Mucosa of stomach (tissue), 1 donor: ENCODE measurements at regions not wholly inside any gene's neighbourhood (a gene's known extent, or its start where the extent isn't known, plus 50 kb on each side); places are given as distances from the start of the nearest gene placed in this dataset.

Experiments
- H3K27me3 ChIP-seq: one replicate; pipeline ENCODE4 v1.7.0; 2013; ENCODE audit warnings: mild to moderate bottlenecking, low read length; ENCODE audit not compliant: control insufficient read depth, insufficient read depth
- H3K36me3 ChIP-seq: one replicate; pipeline ENCODE4 v1.7.0; 2013; ENCODE audit warnings: low read length; ENCODE audit not compliant: control insufficient read depth, insufficient read depth
- H3K4me1 ChIP-seq: one replicate; pipeline ENCODE4 v1.7.0; 2013; ENCODE audit warnings: mild to moderate bottlenecking, low read length; ENCODE audit not compliant: control insufficient read depth, insufficient read depth
- H3K4me3 ChIP-seq: one replicate; pipeline ENCODE4 v1.7.0; 2013; ENCODE audit warnings: low read length
- H3K9ac ChIP-seq: one replicate; pipeline ENCODE4 v1.7.0; 2013; ENCODE audit warnings: mild to moderate bottlenecking, low read length, moderate library complexity
- H3K9me3 ChIP-seq: one replicate; pipeline ENCODE4 v1.7.0; 2013; ENCODE audit warnings: mild to moderate bottlenecking, low read length, moderate library complexity; ENCODE audit not compliant: control insufficient read depth
- donor health status: Pancreatic carcinoma.

- Histone ChIP-seq H3K27me3 (no peaks in the 10 kb centered on the region), H3K36me3 (no peaks in the 10 kb centered on the region), H3K9me3 (no peaks in the 10 kb centered on the region), H3K4me1 (no peaks in the 10 kb centered on the region), H3K9ac (no peak overlapping the region), H3K4me3 (no peak overlapping the region)
Observed at GRCh38 chr4:189162073-189162789, 778.4 kb upstream of the FRG1 start.

GRCh38 chr4:189162888-189163287, 777.8 kb upstream of the FRG1 start:
- H3K36me3 ChIP-seq = no peaks in the 10 kb centered on the region
- no peaks in the 10 kb centered on the region for H3K4me1 ChIP-seq
- no peaks in the 10 kb centered on the region for H3K27me3 ChIP-seq
- no peak overlapping the region for H3K4me3 ChIP-seq
- H3K9ac ChIP-seq = no peak overlapping the region
- H3K9me3 ChIP-seq = no peaks in the 10 kb centered on the region

GRCh38 chr4:189176002-189176401, 764.7 kb upstream of the FRG1 start:
- H3K4me1 ChIP-seq = no peaks in the 10 kb centered on the region
- H3K27me3 ChIP-seq = no peaks in the 10 kb centered on the region
- H3K4me3 ChIP-seq = no peak overlapping the region
- no peaks in the 10 kb centered on the region for H3K9me3 ChIP-seq
- H3K9ac ChIP-seq = no peak overlapping the region
- H3K36me3 ChIP-seq = no peaks in the 10 kb centered on the region

- Histone ChIP-seq H3K27me3 (no peaks in the 10 kb centered on the region), H3K9ac (no peak overlapping the region), H3K9me3 (no peaks in the 10 kb centered on the region), H3K36me3 (no peaks in the 10 kb centered on the region), H3K4me1 (no peaks in the 10 kb centered on the region), H3K4me3 (no peak overlapping the region)
Observed at GRCh38 chr4:189177130-189177529, 763.5 kb upstream of the FRG1 start.

- H3K4me1 ChIP-seq = no peaks in the 10 kb centered on the region
- no peaks in the 10 kb centered on the region for H3K9me3 ChIP-seq
- no peak overlapping the region for H3K9ac ChIP-seq
Observed at GRCh38 chr4:189178125-189178746, 762.4 kb upstream of the FRG1 start.

GRCh38 chr4:189185810-189186432, 754.8 kb upstream of the FRG1 start:
- H3K9me3 ChIP-seq = no peaks in the 10 kb centered on the region
- H3K36me3 ChIP-seq = no peaks in the 10 kb centered on the region
- no peak overlapping the region for H3K9ac ChIP-seq
- no peaks in the 10 kb centered on the region for H3K27me3 ChIP-seq
- H3K4me1 ChIP-seq = no peaks in the 10 kb centered on the region
- no peak overlapping the region for H3K4me3 ChIP-seq

More at GRCh38 chr4:189178125-189178746, 762.4 kb upstream of the FRG1 start:
- H3K36me3 ChIP-seq = no peaks in the 10 kb centered on the region
- H3K27me3 ChIP-seq = no peaks in the 10 kb centered on the region
- H3K4me3 ChIP-seq = no peak overlapping the region

GRCh38 chr4:189187531-189188052, 753.1 kb upstream of the FRG1 start:
- Histone ChIP-seq H3K4me1 (no peaks in the 10 kb centered on the region), H3K9me3 (no peaks in the 10 kb centered on the region), H3K9ac (no peak overlapping the region), H3K4me3 (no peak overlapping the region), H3K36me3 (no peaks in the 10 kb centered on the region), H3K27me3 (no peaks in the 10 kb centered on the region)

GRCh38 chr4:189198624-189199023, 742.0 kb upstream of the FRG1 start:
- Histone ChIP-seq H3K4me1 (peaks cover 5% of the 10 kb centered on the region), H3K9me3 (no peaks in the 10 kb centered on the region), H3K9ac (no peak overlapping the region), H3K27me3 (peaks cover 5% of the 10 kb centered on the region), H3K4me3 (no peak overlapping the region), H3K36me3 (no peaks in the 10 kb centered on the region)

- Histone ChIP-seq H3K4me1 (peaks cover 5% of the 10 kb centered on the region), H3K9ac (no peak overlapping the region), H3K27me3 (peaks cover 5% of the 10 kb centered on the region), H3K4me3 (no peak overlapping the region), H3K36me3 (no peaks in the 10 kb centered on the region), H3K9me3 (no peaks in the 10 kb centered on the region)
Observed at GRCh38 chr4:189200353-189200752, 740.3 kb upstream of the FRG1 start.

- Histone ChIP-seq H3K4me3 (peak overlapping the region; percentile 25), H3K27me3 (peaks cover 10% of the 10 kb centered on the region), H3K9me3 (no peaks in the 10 kb centered on the region), H3K4me1 (peaks cover 5% of the 10 kb centered on the region), H3K9ac (peak overlapping the region; percentile 30), H3K36me3 (no peaks in the 10 kb centered on the region)
Observed at GRCh38 chr4:189202182-189202868, 738.3 kb upstream of the FRG1 start.

- Histone ChIP-seq H3K9me3 (no peaks in the 10 kb centered on the region), H3K4me1 (peaks cover 5% of the 10 kb centered on the region), H3K36me3 (no peaks in the 10 kb centered on the region), H3K27me3 (peaks cover 10% of the 10 kb centered on the region), H3K9ac (peak overlapping the region; percentile 30), H3K4me3 (peak overlapping the region; percentile 25)
Observed at GRCh38 chr4:189202869-189203271, 737.8 kb upstream of the FRG1 start.

- H3K9ac ChIP-seq = no peak overlapping the region
- H3K36me3 ChIP-seq = no peaks in the 10 kb centered on the region
- peaks cover 10% of the 10 kb centered on the region for H3K27me3 ChIP-seq
- no peaks in the 10 kb centered on the region for H3K9me3 ChIP-seq
- H3K4me1 ChIP-seq = peaks cover 5% of the 10 kb centered on the region
- no peak overlapping the region for H3K4me3 ChIP-seq
Observed at GRCh38 chr4:189204616-189205015, 736.1 kb upstream of the FRG1 start.
